Upper lobe of left lung (tissue), 6 donors: ENCODE measurements at regions not wholly inside any gene's neighbourhood (a gene's known extent, or its start where the extent isn't known, plus 50 kb on each side); places are given as distances from the start of the nearest gene placed in this dataset.

ENCODE experiments used
- ATAC-seq, 2 donors: fragments of 200-7000 bp; cut with Tn5 transposase; one replicate each; pipeline ENCODE4 v1.9.1; 2022; ENCODE audit warnings: mild to moderate bottlenecking in 2 of 2, moderate library complexity in 2 of 2; ENCODE audit not compliant: low FRiP score in 2 of 2
- DNase-seq, 2 donors: peaks; one replicate each; pipeline ENCODE4 v3.0.0-alpha.2; 2019 to 2020
- H3K27ac ChIP-seq, 4 donors: fragments of 200-600 bp; sonication (generic); one replicate each; pipeline ENCODE4 v1.5.1; 2016 to 2019
- H3K27me3 ChIP-seq, 4 donors: fragments of 200-600 bp; sonication (generic); one replicate each; pipeline ENCODE4 v1.5.1; 2017 to 2019
- H3K36me3 ChIP-seq, 4 donors: fragments of 200-600 bp; sonication (generic); one replicate each; pipeline ENCODE4 v1.5.1; 2016 to 2019
- H3K4me1 ChIP-seq, 4 donors: fragments of 200-600 bp; sonication (generic); one replicate each; pipeline ENCODE4 v1.5.1; 2018 to 2019
- H3K4me3 ChIP-seq, 4 donors: fragments of 200-600 bp; sonication (generic); one replicate each; pipeline ENCODE4 v1.5.1; 2017 to 2019; ENCODE audit warnings: mild to moderate bottlenecking in 2 of 4, moderate library complexity in 1 of 4
- H3K9me3 ChIP-seq, 4 donors: fragments of 200-600 bp; sonication (generic); one replicate each; pipeline ENCODE4 v1.5.1; 2018 to 2019
- CTCF ChIP-seq, 6 experiments: fragments of 450-650 bp in 4 of 6; fragments of 200-600 bp in 2 of 6; sonication (generic) in 2 of 6; IDR thresholded peaks; one replicate each; pipeline ENCODE4 v1.5.1; 2016 to 2019; ENCODE audit warnings: antibody characterized with exemption in 6 of 6
- EP300 ChIP-seq, 4 donors: sonication (generic); formaldehyde crosslinking; IDR thresholded peaks; one replicate each; pipeline ENCODE4 v1.5.1; 2017; ENCODE audit warnings: antibody characterized with exemption in 4 of 4, control low read depth in 2 of 4
- POLR2A ChIP-seq, 4 donors: fragments of 450-650 bp; IDR thresholded peaks; one replicate each; pipeline ENCODE4 v1.5.1; 2016 to 2017; ENCODE audit warnings: antibody characterized with exemption in 4 of 4, mild to moderate bottlenecking in 2 of 4
- POLR2AphosphoS5 ChIP-seq, 2 donors: sonication (generic); formaldehyde crosslinking; IDR thresholded peaks; one replicate each; pipeline ENCODE4 v1.5.1; 2017; ENCODE audit warnings: antibody characterized with exemption in 2 of 2
- WGBS, 2 donors: methylation state at CpG; one replicate each; pipeline ENCODE4 v1.1.5; 2017 to 2018; 5-methylcytosine and 5-hydroxymethylcytosine counted together
- donor health status: DM: no; HTN: no; CAD: no; lungs with moderate emphysema.
- donor health status: DM: no; HTN: yes; CAD: no; lungs with severe emphysema.

- no peaks in the 10 kb centered on the region for H3K36me3 ChIP-seq
- H3K27me3 ChIP-seq = no peaks in the 10 kb centered on the region
- no peak overlapping the region for H3K4me3 ChIP-seq
- TF ChIP-seq EP300 (IDR thresholded peaks at IDR 0.05) (no peak), POLR2AphosphoS5 (IDR thresholded peaks at IDR 0.05) (no peak), POLR2A (IDR thresholded peaks at IDR 0.05) (no peak), CTCF (IDR thresholded peaks at IDR 0.05) (no peak)
- WGBS, 2 donors = 92 to 94% methylated on average over 3 of the region's 3 CpGs
- ATAC-seq (no peak), DNase-seq (no peak)
- H3K27ac ChIP-seq = no peak overlapping the region
- no peaks in the 10 kb centered on the region for H3K4me1 ChIP-seq
- H3K9me3 ChIP-seq = no peaks in the 10 kb centered on the region
Measured at GRCh38 chr6:71205336-71205956, 83.2 kb upstream of the OGFRL1 start.

- no peak for TF ChIP-seq POLR2A (IDR thresholded peaks at IDR 0.05)
- no peak for TF ChIP-seq CTCF (IDR thresholded peaks at IDR 0.05)
- no peak for TF ChIP-seq POLR2AphosphoS5 (IDR thresholded peaks at IDR 0.05)
- TF ChIP-seq EP300 (IDR thresholded peaks at IDR 0.05) = no peak
- H3K36me3 ChIP-seq = no peaks in the 10 kb centered on the region
- WGBS, 2 donors = 89 to 95% methylated on average over 2 of the region's 2 CpGs
- DNase-seq = no peak
- no peak for ATAC-seq
- no peaks in the 10 kb centered on the region for H3K4me1 ChIP-seq
- H3K27ac ChIP-seq = no peak overlapping the region
- H3K9me3 ChIP-seq = no peaks in the 10 kb centered on the region
- no peak overlapping the region for H3K4me3 ChIP-seq
- no peaks in the 10 kb centered on the region for H3K27me3 ChIP-seq
Measured at GRCh38 chr6:71206089-71206488, 82.5 kb upstream of the OGFRL1 start.

GRCh38 chr6:71209206-71209605 is 79.4 kb upstream of the OGFRL1 start:
- Histone ChIP-seq H3K4me1 (no peaks in the 10 kb centered on the region), H3K27ac (no peak overlapping the region), H3K4me3 (no peak overlapping the region), H3K27me3 (no peaks in the 10 kb centered on the region), H3K9me3 (no peaks in the 10 kb centered on the region), H3K36me3 (no peaks in the 10 kb centered on the region)
- DNase-seq (no peak), ATAC-seq (no peak)
- no peak for TF ChIP-seq POLR2AphosphoS5 (IDR thresholded peaks at IDR 0.05)
- TF ChIP-seq CTCF (IDR thresholded peaks at IDR 0.05) = no peak
- no peak for TF ChIP-seq POLR2A (IDR thresholded peaks at IDR 0.05)
- no peak for TF ChIP-seq EP300 (IDR thresholded peaks at IDR 0.05)
- WGBS, 2 donors = 52 to 58% methylated on average over 1 of the region's 1 CpG

GRCh38 chr6:71209626-71210025 is 79.0 kb upstream of the OGFRL1 start:
- Histone ChIP-seq H3K27ac (no peak overlapping the region), H3K27me3 (no peaks in the 10 kb centered on the region), H3K36me3 (no peaks in the 10 kb centered on the region), H3K9me3 (no peaks in the 10 kb centered on the region), H3K4me1 (no peaks in the 10 kb centered on the region), H3K4me3 (no peak overlapping the region)
- ATAC-seq = no peak
- DNase-seq = no peak
- TF ChIP-seq CTCF (IDR thresholded peaks at IDR 0.05) = no peak
- TF ChIP-seq POLR2AphosphoS5 (IDR thresholded peaks at IDR 0.05) = no peak
- TF ChIP-seq POLR2A (IDR thresholded peaks at IDR 0.05) = no peak
- no peak for TF ChIP-seq EP300 (IDR thresholded peaks at IDR 0.05)

GRCh38 chr6:71211799-71212198 is 76.8 kb upstream of the OGFRL1 start:
- WGBS, 2 donors = 88 to 97% methylated on average over 2 of the region's 2 CpGs
- ATAC-seq (no peak), DNase-seq (no peak)
- no peak for TF ChIP-seq CTCF (IDR thresholded peaks at IDR 0.05)
- no peaks in the 10 kb centered on the region for H3K27me3 ChIP-seq
- H3K4me1 ChIP-seq = no peaks in the 10 kb centered on the region
- no peaks in the 10 kb centered on the region for H3K36me3 ChIP-seq
- no peaks in the 10 kb centered on the region for H3K9me3 ChIP-seq
- H3K27ac ChIP-seq = no peak overlapping the region
- no peak overlapping the region for H3K4me3 ChIP-seq
